WERI-Rb-1 (cell line): ENCODE measurements at regions not wholly inside any gene's neighbourhood (a gene's known extent, or its start where the extent isn't known, plus 50 kb on each side); places are given as distances from the start of the nearest gene placed in this dataset.
"Not testable (repeated sequence)": the region's sequence is repeated elsewhere in the genome, so short reads cannot be mapped to it uniquely, and the experiment has no call there.

ENCODE experiments used
- DNase-seq: peaks from one replicate; pipeline ENCODE4 v3.0.0-alpha.2; 2020
- H3K27ac ChIP-seq: fragments of 250-450 bp; sonication (Bioruptor Pico); 2 replicates; pipeline ENCODE4 v1.5.1; 2020; ENCODE audit warnings: mild to moderate bottlenecking, moderate library complexity
- H3K27me3 ChIP-seq: fragments of 250-450 bp; sonication (Bioruptor Pico); 2 replicates; pipeline ENCODE4 v1.5.1; 2021; ENCODE audit warnings: mild to moderate bottlenecking, low read depth, moderate library complexity; ENCODE audit not compliant: insufficient read depth, severe bottlenecking
- H3K36me3 ChIP-seq: fragments of 250-450 bp; sonication (Bioruptor Pico); 2 replicates; pipeline ENCODE4 v1.5.1; 2020; ENCODE audit warnings: mild to moderate bottlenecking, moderate library complexity
- H3K4me3 ChIP-seq: 2 replicates; pipeline ENCODE4 v1.5.1; 2011; ENCODE audit warnings: low read depth, mild to moderate bottlenecking, control low read depth, low read length
- H3K9me3 ChIP-seq: fragments of 250-450 bp; sonication (Bioruptor Pico); 2 replicates; pipeline ENCODE4 v1.5.1; 2021; ENCODE audit warnings: mild to moderate bottlenecking, moderate library complexity; ENCODE audit not compliant: severe bottlenecking
- CTCF ChIP-seq: IDR thresholded peaks from 2 replicates; pipeline ENCODE4 v1.5.1; 2011; ENCODE audit warnings: low read depth, mild to moderate bottlenecking, control low read depth, inconsistent platforms, low read length

GRCh38 chr10:23584396-23584795 is 145.5 kb downstream of the OTUD1 start:
- TF ChIP-seq CTCF = no peak
- DNase-seq = no peak
- no peaks in the 10 kb centered on the region for H3K9me3 ChIP-seq
- H3K27ac ChIP-seq = no peak overlapping the region
- H3K27me3 ChIP-seq = no peaks in the 10 kb centered on the region
- H3K36me3 ChIP-seq = no peaks in the 10 kb centered on the region
- no peak overlapping the region for H3K4me3 ChIP-seq

GRCh38 chr10:23585186-23585585 is 146.3 kb downstream of the OTUD1 start:
- no peak overlapping the region for H3K4me3 ChIP-seq
- no peak for DNase-seq
- H3K36me3 ChIP-seq = no peaks in the 10 kb centered on the region
- TF ChIP-seq CTCF = no peak
- H3K27ac ChIP-seq = no peak overlapping the region
- no peaks in the 10 kb centered on the region for H3K9me3 ChIP-seq
- no peaks in the 10 kb centered on the region for H3K27me3 ChIP-seq

GRCh38 chr10:23585666-23586065 is 146.8 kb downstream of the OTUD1 start:
- no peak overlapping the region for H3K27ac ChIP-seq
- DNase-seq = no peak
- no peaks in the 10 kb centered on the region for H3K27me3 ChIP-seq
- TF ChIP-seq CTCF = no peak
- no peaks in the 10 kb centered on the region for H3K36me3 ChIP-seq
- H3K9me3 ChIP-seq = no peaks in the 10 kb centered on the region
- H3K4me3 ChIP-seq = no peak overlapping the region

- not testable (repeated sequence) for H3K27ac ChIP-seq
These were observed 156.4 kb downstream of the OTUD1 start for GRCh38 chr10:23595278-23595677.

GRCh38 chr10:23604613-23605012 is 165.7 kb downstream of the OTUD1 start:
- H3K4me3 ChIP-seq = no peak overlapping the region

More at GRCh38 chr10:23595278-23595677, 156.4 kb downstream of the OTUD1 start:
- H3K27me3 ChIP-seq, H3K36me3 ChIP-seq, H3K4me3 ChIP-seq, DNase-seq, H3K9me3 ChIP-seq: not testable (repeated sequence)

GRCh38 chr10:23606456-23606855 is 167.6 kb downstream of the OTUD1 start:
- Histone ChIP-seq H3K4me3 (no peak overlapping the region), H3K27ac (no peak overlapping the region)
- TF ChIP-seq CTCF = no peak

More at GRCh38 chr10:23604613-23605012, 165.7 kb downstream of the OTUD1 start:
- H3K27me3 ChIP-seq = no peaks in the 10 kb centered on the region
- H3K27ac ChIP-seq = no peak overlapping the region
- H3K9me3 ChIP-seq = no peaks in the 10 kb centered on the region
- no peak for TF ChIP-seq CTCF
- H3K36me3 ChIP-seq = no peaks in the 10 kb centered on the region
- DNase-seq = no peak

More at GRCh38 chr10:23606456-23606855, 167.6 kb downstream of the OTUD1 start:
- H3K9me3 ChIP-seq = no peaks in the 10 kb centered on the region
- H3K36me3 ChIP-seq = no peaks in the 10 kb centered on the region
- H3K27me3 ChIP-seq = no peaks in the 10 kb centered on the region
- DNase-seq = no peak
